GM18870 (cell line): ENCODE measurements at regions not wholly inside any gene's neighbourhood (a gene's known extent, or its start where the extent isn't known, plus 50 kb on each side); places are given as distances from the start of the nearest gene placed in this dataset.
"Not testable (repeated sequence)": the region's sequence is repeated elsewhere in the genome, so short reads cannot be mapped to it uniquely, and the experiment has no call there.

Source experiments
- ATAC-seq: cut with Tn5 transposase; IDR thresholded peaks from one replicate; pipeline ENCODE4 v1.9.1; 2021; ENCODE audit warnings: moderate library complexity; ENCODE audit not compliant: unreplicated experiment

DNA sequence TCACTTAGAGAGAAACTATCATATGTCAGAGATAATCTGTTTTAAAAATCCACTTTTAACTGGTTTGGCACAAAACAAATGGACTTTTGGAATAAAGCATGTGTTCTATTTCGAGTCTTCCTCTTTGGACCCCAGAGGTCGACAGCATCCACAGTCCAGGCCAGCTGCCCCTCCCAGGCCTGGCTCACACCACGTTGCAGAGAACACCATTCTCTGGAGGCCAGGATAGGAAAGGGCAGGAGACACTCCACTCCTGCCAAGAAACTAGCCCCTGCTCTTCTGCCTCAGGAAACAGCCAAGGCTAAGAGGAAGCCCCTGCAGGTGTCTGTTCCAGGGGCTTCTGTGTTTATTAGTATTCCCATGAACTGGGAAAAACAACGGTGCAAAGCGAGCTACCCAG, 456.6 kb upstream of the ID2 start:
- no peak for ATAC-seq

DNA sequence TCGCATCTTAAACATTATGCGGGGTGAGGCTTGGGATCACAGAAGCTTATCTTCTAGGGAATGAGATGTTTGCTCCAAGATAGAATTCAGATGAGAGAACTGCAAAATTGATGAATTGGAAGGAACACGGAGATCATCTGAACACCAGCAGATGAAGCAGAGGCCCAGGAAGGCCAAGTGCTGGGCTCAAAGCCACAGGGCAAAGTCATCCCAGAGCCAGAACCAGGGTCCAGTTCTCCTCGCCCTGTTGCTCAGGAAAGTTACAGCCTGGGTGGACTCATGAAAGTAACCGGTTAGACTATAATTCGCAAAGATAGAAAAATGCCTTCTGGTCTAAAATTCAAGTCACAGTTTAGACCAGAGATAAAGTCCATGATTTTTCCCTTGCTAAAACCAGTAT, 456.1 kb upstream of the ID2 start:
- ATAC-seq = no peak

DNA sequence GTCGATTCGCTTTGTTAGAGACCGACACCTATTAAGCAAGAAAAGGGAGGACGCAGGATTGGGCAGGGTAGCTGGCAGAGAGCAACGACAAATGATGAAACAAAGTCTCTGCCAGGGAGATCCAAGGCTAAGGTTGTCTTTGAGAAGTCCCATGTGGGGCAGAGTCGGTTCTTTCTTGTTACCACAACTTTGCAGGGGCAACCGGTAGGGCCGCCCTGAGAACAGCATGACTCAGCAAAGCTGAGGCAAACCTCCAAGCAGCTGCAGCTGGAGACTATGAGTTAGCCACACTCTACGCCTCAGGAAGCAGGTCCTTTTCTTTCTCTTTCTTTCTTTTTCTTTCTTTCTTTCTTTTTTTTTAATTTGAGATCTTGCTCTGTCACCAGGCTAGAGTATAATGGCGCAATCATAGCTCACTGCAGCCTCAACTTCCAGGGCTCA, 452.3 kb upstream of the ID2 start:
- peak; percentile 71 for ATAC-seq

DNA sequence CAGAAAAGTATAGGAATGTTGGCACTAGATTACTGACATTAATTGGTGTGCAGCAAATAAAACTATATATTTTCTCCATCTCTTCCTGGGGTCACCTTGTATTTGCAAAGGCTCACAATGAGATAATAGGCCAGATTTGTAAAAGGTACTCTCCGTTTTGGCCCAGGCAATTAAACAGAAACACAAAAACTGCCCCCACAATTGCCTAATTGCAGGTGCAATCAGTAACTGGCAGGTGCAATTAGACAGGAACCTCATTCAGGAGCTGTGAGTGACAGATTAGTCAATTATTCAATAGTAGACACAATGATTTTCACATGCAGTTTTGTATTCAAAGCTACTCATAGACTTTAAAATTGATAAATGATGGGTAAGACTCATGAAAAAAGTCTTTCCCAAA, 451.4 kb upstream of the ID2 start:
- ATAC-seq = no peak

DNA sequence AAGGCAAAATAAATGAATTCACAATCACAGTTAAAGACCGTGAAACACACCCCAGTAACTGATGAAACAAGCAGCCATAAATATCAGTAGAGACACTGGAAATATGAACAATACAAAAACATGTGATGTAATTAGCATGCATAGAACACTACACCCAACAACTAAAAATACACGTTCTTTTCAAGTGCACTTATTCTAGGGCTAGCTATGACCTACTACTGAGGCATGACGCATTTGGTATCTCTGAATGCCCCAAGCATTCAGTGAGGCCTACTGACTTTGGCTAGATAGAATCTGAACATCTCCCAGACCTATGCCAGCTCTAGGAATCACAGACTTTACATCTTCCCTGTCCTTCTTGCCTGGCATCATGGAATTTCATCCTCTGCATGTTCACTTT, 450.0 kb upstream of the ID2 start:
- no peak for ATAC-seq

DNA sequence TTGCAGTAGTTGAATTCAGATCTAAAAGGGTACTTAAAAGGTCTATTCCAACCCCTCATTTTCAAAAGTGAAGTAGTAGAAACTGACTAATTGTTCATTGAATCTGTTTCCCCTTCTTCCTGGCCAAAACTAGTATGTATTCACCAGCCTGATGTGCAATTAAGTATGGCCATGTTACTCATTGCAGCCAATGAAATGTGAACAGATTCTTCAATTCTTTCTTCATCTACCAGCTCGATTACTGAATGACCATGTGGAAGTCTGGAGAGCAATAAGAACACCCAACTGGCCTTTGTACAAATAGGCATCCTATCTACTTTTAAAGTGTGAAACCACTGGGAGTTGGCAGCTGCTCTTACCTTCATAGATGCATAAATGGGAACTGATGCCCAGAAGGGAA, 449.0 kb upstream of the ID2 start:
- no peak for ATAC-seq

DNA sequence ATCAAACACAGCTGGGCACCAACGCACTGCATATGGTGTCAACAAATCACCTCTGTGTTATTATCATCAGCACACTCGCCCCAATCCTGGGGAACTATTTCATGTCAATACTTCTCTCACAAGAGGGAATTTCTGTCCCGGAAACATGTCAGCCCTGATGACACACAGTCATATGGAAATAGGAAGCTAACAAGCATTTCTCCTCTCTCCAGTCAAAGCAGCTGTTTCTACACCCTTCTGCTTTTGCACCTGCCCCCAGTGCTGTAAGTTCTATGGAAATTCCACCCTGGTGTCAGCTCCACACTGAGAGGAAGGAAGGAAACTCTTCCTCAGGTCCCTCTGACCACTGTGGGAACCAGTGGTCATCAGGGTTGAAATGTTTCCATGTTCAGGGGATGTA, 447.6 kb upstream of the ID2 start:
- ATAC-seq = peak; percentile 34

DNA sequence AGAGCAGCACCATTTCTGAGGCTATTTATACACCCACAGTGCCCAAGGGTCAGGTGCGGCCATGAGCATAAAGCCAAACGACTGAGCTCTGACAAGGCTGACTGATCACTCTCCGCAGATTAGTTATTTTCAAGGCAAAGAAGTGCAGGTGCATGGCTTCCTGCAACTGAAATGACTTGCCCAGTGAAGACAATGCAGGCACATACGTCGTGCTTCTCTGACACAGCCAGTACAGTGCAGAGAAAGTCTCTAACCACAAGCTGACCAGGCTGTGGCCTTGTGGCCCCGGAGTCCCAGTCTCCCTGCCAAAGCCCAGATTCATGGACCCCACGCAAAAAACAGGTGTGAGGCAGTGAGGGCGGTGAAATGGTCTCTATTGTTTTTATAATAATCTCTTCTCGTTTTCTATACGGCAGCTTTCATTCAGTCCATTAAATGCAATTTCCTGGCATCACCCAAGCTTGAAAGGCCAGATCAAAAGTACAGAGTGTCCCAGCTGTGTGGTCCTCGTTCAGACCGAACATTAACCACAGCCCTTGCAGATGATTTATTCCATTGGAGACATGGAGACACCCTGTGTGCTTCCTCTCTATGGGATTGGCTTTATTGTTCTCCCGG, 447.0 kb upstream of the ID2 start:
- peak; percentile 88 for ATAC-seq

DNA sequence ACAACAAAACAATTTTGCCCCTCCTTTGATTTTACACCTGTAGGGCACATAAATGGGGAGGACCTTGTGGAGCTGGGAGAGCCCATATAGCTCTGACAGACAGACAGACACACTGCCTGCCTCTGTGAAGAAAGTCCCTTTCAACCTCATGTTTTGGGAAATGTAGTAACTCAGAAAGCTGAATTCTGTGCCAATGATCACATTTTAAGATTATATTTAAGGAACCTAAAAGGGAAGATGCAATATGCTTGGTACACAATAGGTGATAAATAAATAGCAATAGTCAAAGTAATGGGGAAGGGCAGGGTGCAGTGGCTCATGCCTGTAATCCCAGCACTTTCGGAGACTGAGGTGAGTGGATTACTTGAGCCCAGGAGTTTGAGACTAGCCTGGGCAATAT, 446.4 kb upstream of the ID2 start:
- ATAC-seq = no peak

DNA sequence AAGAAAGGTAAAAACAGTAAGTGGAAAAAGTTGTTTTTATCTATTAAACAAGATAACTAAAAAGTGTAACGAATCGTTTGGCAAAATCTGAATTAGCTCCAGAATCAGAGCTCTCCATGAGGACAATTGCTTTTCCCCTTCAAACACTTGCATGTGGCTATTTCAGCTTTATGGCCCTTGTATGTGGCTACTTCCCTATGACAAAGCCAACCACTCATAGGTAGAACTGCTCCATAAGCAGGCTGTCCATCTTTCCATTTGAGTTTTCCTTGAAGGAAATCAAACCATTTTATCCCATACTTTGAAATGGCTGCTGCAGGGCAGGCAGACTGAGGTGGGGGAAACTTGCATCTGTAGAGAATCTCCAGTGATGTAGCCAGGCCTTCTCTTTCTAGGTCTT, 445.5 kb upstream of the ID2 start:
- ATAC-seq = no peak

DNA sequence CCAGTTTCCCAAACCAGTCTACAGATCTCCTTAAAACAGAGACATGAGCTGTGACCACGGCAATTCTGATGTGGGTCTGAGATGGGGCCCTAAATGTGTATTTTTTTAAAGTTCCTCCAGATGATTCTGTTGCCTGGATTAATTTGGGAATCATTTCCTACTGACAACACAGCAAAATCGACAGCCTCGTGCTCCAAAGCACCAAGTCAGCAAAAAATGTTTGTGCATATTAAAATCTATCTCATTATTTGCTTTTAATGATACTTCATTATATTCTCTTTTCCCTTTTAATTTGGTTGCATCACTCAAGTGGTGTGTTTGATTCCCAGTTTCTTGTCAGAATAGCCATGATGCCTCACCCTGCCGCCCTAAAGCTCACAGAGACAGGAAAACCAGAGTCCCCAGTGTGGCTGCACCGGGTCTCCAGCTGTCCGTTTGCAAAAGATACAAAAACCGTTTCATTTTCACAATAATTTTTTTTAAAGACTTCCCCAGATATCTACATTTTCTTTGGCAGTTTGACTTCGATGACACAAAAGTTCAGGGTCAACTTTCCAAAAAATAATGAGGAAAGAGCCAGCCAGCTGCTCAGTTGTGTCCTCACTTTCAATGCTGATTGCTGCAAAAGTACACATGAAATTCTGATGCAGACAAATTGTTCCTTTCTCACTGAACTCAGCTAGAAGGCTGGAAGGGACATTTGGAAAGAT, 443.2 kb upstream of the ID2 start:
- ATAC-seq = no peak

DNA sequence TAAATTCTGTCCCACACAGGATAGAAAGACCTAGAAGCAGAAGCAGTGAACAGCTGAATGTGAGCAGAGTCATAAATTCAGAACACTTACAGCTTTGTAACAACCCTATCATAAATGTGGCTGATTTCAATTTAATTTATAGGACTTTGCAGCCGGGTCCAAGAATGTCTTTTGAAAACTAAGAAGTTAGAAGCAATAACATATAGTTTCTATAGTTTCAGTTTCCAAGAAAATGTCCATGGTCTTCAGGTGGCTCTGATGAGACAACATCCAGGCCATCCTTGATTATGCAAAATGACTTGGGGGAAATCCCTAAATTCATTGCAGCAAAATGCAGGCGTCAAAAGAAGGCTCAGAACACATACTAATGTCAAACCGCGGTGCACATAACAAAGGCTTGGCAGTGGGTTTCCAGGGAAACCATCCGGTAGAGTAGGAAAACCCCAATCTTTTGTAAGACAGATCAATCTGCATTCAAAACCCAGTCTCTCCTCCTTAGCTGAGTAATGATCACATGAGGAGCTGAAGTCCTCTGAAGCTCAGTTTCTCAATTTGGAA, 442.2 kb upstream of the ID2 start:
- no peak for ATAC-seq

DNA sequence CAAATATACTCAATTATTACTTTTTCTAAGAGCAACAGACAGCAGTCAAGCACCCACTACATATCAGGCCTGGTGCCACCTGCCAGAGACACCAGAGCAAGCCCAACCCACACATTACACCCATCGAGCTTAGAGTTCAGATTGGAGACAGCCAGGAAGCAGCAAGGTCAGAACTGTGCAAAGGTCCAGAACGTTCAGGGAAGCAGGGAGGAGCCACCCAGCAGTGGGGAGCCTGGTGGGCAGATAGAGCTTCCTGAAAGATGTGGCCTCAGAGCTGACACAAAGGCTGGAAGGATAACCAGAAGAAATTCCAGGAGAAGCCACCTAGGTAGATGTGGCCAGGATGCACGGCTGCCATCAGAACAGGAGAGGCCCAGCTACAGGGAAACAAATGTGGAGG, 440.5 kb upstream of the ID2 start:
- ATAC-seq = no peak

DNA sequence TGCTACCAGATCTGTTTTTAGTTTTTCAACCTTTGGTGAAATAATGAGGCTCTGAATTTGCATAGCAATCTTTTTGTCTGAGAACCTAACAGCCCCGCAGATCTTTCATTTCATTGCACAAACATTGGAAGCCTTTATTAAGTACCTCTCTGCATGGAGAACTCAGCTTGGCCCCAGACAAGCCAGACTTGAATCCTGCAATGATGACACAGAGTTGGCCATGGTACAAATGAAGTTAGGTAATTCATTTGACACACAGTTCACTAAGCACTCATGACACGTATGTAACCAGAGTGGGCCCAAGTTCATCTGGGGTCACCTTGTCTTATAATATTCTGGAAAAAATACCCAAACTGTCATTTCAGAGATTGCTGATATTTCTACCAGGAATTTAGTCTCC, 439.1 kb upstream of the ID2 start:
- no peak for ATAC-seq

DNA sequence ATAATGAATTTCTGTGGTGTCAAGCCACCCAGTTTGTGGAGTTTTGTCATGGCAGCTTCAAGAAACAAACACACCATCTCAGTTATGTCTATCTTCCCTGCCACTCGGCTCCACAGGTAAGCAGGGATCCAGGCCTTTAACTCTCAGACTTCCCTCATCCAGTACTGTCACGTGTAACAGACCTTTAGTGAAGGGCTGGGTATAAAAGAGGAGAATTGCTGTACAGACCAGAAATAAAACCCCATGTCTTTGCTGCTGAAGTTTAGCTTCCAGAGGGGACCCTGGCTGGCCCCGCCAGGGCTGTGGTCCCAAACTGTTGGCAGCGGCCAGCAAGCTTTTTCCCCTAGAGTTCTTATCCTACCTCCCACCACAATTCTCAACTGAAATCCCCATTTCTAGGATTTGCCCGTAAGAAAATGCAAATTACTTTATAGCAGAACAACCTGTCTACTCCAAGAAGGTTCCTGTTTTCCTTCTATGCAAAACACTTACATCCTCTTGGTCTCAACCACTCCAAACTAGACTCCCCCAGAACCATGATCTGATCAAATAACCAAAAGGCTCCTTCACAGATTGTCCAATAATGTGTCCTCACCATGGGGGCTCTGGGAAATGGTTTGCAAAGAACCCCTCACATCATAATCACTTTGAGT, 438.0 kb upstream of the ID2 start:
- ATAC-seq = no peak

DNA sequence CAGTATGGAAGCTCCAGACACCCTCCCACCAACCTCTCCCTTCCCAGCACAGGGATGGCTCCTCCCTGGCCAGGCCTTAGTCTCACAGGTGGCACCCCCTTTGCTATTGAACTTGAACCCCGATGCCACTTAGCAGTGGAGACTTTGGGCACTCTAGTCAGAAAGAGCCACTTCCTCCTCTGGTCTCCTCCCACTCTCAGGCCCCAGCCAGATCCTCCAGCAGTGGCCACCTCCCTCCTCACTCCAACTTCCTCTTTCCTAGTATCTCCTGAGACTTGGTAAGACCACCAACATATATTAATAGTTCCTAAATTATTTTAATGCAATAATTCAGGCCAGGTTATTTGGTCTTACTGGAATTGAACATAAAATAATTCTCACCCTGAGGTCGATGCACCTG, 437.2 kb upstream of the ID2 start:
- no peak for ATAC-seq

DNA sequence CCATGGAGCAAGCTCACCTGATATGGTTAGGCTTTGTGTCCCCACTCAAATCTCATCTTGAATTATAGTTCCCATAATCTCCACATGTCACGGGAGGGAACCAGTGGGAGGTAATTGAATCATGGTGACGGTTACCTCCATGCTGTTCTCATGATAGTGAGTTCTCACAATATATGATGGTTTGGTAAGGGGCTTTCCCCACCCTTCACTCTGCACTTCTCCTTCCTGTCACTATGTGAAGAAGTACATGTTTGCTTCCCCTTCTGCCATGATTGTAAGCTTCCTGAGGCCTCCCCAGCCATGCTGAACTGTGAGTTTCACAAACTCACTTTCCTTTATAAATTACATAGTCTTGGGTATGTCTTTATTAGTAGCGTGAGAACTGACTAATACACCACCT, 435.7 kb upstream of the ID2 start:
- no peak for ATAC-seq

DNA sequence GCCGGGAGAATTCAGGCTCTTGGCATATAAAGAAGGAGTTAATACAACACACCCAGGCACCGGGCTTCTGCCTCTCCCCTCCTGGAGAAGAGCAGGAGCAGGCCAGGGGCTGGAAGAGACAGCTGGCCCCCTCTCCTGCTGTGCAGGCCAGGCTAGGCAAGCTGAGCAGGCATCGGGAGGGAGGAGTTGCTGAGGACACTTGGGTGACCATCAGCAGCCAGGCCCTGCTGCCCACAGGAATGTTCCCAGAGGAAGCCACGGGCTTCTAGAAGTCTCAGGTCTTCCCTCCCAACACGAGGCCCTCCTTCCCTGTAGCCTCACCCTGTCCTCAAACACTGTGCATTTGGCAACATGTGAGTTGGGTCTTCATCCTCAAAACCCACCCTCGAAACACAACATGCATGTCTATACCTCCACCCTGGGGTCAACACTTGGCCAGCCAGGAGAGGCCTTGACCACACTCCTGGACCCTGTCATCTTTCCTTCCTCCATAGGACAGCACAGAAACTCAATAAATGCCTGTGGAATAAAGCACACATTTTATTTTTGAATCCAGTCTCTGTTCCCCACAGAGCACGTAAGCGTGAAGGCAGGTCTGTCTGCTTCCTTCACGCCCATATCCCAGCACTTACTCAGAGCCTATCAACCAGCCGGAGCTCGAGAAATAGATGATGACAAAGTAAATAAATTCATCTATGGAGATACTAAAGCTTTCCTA, 433.8 kb upstream of the ID2 start:
- ATAC-seq = no peak

DNA sequence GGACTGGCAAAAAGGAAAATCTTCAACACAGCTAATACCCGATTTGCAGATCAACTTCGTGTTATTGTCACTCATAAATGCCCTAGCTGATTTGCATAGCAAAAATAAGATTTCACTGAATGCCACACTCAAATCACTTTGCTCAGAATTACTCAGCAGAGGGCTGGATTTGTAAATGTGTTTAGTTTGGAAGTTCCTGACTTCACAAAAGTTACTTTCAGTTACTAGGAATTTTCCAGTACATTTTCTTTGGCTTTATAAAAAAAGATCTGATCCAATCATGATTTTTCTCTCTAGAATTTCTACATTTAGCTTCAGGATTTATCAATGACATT, 433.3 kb upstream of the ID2 start:
- ATAC-seq = no peak

DNA sequence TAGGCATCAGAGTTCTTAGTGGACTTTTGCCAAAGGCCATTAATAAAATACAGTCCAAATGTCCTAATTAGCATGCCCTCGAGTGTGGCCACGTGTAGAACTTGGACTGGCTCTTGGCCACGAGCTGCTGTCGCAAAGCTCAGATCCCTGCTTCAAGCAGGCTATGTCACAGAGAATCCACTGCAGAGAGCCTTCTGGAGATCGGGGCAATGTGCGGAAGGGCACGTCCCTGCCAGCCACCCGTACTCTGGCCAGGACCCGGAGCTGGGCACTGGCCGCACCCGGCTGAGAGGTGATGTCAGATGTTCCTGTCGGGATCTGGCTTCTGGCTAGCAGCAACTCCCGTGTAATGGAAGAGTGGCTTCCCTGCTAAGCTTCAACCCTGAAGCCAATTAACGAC, 432.7 kb upstream of the ID2 start:
- no peak for ATAC-seq

DNA sequence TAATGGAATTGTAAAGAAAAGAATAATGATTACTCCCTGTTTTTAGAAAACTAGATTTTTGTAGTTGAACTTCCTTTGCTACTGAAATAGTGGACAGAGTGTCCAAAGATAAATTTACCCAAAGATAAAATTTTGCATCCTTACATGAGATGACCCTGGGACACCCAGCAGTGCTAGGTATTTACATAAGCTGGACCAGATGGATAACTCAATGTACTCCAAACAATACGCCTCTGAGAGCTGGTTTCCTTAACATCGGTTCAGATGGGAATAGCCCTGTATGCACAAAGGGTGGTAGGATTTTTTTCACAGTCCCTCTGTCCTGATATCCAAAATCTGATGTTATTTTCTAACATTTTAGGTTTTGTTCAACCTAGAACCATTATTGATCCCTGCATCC, 432.1 kb upstream of the ID2 start:
- no peak for ATAC-seq

DNA sequence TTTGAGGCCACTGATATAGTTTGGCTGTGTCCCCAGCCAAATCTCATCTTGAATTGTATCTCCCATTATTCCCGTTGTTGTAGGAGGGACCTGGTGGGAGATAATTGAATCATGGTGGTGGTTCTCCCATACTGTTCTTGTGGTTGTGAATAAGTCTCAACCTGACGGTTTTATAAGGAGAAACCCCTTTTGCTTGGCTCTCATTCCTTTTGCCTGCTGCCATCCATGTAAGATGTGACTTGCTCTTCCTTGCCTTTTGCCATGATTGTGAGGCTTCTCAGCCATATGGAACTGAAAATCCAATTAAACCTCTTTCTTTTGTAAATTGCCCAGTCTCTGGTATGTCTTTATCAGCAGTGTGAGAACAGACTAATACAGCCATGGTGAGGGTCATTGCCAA, 431.6 kb upstream of the ID2 start:
- ATAC-seq = not testable (repeated sequence)
